AG20443 (cell line): ENCODE measurements at regions not wholly inside any gene's neighbourhood (a gene's known extent, or its start where the extent isn't known, plus 50 kb on each side); places are given as distances from the start of the nearest gene placed in this dataset.

ENCODE experiments used
- DNase-seq: peaks from one replicate; pipeline ENCODE4 v3.0.0; 2012; ENCODE audit warnings: low spot score, mixed read lengths

DNA sequence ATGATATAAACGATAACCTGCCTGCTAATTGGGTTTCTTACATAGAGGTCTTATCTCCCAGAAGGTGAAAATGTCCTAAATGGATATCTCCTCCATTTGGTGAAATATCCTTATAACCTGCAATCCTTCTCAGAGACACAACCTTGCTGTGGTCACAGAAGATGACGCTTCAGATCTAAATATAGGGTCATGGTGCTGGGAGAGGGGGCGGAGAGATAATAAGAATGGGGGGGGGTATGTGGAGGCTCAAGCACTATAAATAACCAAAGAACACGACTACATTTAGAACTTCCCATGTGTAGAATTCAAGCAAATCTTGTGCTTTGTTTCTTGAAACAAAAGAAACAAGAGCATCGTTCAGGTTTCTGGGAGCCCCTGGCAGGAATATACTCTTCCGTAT lies 260.6 kb upstream of the ESRRG start:
- DNase-seq, result no peak

GRCh38 chr1:216961516-216961915 lies 238.3 kb upstream of the ESRRG start:
- no peak for DNase-seq

DNA sequence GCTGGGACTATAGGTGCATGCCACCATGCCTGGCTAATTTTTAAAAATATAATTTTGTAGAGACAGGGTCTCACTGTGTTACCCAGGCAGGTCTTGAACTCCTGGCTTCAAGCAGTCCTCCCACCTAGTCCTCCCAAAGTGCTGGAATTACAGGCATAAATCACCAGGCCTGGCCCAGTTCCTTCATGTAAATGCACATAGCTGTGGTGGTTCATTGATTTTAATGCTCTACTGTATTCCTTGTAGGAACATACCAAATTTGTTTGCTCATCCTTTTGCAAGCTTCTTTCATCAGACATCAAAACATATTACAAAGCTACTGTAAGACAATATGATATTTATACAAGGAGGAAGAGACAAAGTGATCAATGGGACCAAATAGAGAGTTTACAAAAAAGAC lies 237.5 kb upstream of the ESRRG start:
- DNase-seq, result no peak

GRCh38 chr1:216958569-216958968 lies 235.3 kb upstream of the ESRRG start:
- DNase-seq, result no peak

DNA sequence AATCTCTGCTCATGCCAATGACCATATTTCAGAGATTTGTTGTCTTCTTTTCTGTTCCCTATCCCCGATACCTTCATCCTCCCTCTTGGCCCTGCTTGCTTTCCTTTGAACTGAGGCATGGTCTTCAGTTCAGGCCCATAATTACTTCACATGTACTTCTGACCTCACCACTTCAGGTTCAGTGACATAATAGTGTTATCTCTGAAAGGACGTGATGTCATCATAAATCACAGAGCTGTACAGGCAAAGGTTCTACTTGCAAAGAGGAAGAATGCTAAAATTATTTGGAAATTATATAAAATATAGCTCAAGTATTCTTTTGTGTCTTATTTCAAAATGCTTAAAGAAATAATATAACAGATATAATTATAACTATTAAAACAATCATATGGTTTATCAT lies 230.3 kb upstream of the ESRRG start:
- no peak for DNase-seq

DNA sequence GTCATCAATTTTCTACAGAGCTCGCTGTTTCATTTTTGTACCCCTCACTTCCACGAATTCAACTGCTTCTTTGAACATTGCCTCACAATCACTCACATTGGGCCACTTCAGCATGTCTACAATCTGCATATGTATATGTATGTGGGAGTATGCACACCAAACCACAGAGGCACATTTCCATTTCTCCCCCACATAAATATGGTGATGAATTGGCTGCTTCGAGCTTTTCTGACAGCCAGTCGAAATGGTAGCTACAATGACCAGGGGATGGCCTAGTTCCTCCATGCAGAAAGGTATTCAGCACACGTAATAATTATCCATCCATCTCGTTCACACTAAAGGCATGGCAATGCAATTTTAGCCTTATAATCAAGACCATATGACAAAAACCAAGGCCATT lies 229.6 kb upstream of the ESRRG start:
- no peak for DNase-seq

DNA sequence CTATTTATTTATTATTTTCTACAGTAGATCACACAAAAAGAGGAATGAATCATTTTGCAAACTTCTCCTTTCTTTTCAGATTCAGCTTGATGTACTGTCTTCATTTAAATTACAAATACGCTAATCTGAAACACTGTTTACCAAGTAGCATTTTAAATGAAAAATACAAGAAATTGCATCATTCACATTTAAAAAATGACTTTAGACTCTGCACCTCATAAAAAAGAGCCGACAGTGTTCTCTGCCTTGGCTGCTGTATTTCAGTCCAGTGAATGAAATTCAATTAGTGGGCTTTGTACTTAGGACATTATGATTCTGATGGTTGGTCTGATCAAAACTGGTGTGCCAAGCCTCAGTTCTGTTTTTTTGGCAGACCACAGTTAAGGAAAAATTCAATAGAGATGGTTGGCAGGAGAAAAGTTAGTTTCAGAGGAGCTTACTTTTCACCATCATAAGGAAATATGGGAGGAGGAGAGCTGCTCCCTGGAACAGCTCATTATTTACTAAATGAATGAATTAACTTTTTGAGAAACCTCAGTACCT lies 222.4 kb upstream of the ESRRG start:
- no peak for DNase-seq

GRCh38 chr1:216944864-216945510 lies 221.8 kb upstream of the ESRRG start:
- DNase-seq, result no peak

DNA sequence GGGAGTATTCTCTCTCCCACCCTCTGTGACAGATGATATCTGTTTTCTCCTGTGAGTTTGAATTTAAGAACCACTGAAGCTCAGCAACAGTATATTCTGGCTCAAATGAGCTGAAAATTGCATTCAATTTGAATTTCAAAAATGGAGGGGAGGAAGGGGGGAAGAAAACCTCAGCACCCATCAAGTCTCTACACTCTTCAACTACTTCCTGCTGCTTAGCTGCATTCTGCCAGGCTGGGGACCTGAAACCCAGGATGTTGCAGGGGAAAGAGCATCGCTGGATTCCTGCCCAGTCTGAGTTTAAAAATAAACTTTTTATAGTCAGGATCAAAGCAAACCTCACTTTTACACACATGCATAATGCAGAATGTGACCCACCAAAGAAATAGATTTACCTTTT lies 214.3 kb upstream of the ESRRG start:
- no peak for DNase-seq

GRCh38 chr1:216936779-216937178 lies 213.6 kb upstream of the ESRRG start:
- no peak for DNase-seq

DNA sequence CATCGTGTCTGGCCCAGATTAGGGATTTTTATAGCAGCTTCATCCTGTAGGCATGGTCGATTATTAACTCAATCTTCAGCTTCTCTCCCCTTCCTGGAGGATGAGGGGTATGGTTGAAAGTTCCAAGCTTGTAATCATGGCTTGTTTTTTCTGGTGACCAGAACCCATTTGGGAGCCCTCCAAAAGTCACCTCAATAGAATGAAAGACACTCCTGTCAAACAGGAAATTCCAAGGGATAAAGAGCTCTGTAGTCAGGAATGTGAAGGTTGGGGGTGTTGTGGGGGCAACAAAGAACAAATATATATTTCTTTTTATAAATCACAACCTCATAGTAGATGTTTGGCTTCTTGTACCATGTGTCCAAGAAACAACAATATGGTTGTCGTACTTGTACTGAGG lies 212.7 kb upstream of the ESRRG start:
- no peak for DNase-seq

DNA sequence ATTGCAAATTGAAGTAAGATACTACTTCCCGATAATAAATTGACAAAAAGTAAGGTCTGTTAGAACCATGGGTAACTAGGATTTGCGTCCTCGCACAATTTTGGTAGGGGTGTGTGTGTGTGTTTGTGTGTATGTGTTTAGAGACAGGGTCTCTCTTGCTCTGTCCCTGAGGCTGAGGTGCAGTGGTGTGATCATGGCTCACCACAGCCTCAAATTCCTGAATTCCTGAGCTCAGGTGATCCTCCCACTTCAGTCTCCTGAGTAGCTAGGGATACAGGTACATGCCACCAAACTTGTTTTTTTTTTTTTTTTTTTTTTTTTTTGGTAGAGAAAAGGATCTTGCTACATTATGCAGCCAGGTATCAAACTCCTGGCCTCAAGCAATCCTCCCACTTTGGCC lies 209.2 kb upstream of the ESRRG start:
- no peak for DNase-seq

GRCh38 chr1:216929870-216930582 lies 206.8 kb upstream of the ESRRG start:
- DNase-seq, result no peak

DNA sequence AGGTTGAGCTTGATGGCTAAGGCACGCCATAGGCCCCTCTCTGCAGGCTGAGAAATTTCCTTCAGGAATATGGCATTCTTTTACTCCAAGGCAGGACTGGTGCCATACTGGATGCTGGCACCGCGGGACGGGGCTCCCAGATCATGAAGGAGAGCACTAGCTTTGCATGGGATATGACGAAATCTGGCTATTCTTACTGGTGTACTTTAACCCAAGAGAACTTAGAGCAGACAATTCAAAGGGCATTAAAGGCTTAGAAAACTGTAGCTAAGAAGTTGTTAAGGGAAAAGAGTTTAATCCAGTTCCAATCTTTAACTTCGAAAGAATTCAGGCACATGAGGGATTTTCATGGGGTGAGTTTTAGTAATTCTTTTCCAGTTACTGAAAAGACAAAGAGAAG lies 204.4 kb upstream of the ESRRG start:
- DNase-seq, result no peak

DNA sequence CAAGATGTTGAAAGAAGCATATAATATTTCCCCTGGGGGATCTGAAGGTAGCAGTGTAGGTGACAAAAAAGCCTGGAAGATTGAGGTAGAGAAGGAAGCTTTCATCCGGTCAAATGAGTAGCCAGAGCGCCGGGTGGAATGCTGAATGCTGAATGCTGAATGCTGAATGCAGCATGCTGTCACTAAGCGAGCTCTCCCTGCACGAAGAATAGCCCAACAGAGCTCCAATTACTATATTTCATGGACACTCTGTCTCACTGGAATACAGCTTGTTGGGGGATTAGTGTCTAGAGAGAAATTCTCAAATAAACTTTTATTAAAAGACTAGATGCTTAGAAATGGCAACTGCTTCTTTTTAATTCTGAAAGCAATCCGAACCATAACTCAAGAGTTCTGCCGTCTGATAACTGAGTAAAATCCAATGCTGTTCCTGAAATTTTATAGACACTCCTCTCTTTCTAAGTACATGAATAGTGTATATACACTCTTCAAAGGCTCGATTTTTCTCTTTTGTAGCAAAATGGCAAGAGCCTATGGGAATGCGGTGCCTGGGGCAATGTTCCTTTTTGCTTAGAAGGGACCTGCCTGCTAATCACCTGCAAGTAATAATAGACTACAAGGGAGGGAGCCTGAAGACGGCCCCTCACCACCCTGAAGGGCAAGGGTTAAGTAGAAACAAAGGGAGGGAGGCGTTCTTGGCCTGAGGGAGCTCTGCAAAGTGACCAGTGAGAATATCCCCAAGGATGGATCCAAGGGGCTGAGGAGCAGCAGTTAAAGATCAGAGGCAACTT lies 203.7 kb upstream of the ESRRG start:
- DNase-seq, result no peak

- no peak for DNase-seq
Measured at GRCh38 chr1:216925962-216926625, 202.9 kb upstream of the ESRRG start.

GRCh38 chr1:216924732-216925131 lies 201.5 kb upstream of the ESRRG start:
- no peak for DNase-seq

DNA sequence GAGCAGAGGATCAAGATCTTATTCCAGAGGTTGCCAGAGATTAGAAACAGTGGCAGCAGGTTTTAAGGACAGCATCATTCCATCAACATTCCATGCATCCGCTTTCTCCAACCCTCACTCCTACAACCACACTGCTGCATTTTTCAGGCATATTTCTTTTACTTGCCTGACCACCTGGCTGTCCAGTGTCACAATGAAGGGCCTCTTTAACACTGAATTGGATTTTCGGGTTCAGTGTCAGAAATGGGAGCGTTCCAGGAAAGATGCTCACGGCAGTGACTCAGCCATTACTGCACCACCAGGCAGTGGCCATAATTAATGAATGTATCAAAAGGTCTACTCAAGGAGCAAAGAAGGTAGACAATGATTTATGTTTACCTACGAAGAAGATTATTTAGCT lies 200.4 kb upstream of the ESRRG start:
- DNase-seq, result no peak

- DNase-seq, result no peak
Measured at GRCh38 chr1:216922406-216922805, 199.2 kb upstream of the ESRRG start.

DNA sequence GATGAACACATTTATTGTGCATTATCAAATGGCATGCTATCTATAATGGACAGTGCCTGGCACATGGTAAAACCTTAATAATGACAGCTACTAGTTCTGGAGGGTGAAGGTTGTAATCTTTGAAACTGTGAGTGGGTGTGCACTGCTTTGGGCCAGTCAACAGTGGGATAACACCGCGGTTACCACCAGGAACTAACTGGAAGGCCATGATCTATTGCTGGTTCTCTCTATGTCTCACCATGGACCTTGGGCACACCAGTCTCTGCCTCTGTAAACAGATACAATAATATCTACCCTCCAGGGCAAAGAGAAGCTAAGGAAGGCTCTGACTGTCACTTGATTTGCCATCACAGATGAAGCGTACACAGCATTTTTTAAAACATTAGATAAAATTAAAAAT lies 198.6 kb upstream of the ESRRG start:
- DNase-seq, result no peak

DNA sequence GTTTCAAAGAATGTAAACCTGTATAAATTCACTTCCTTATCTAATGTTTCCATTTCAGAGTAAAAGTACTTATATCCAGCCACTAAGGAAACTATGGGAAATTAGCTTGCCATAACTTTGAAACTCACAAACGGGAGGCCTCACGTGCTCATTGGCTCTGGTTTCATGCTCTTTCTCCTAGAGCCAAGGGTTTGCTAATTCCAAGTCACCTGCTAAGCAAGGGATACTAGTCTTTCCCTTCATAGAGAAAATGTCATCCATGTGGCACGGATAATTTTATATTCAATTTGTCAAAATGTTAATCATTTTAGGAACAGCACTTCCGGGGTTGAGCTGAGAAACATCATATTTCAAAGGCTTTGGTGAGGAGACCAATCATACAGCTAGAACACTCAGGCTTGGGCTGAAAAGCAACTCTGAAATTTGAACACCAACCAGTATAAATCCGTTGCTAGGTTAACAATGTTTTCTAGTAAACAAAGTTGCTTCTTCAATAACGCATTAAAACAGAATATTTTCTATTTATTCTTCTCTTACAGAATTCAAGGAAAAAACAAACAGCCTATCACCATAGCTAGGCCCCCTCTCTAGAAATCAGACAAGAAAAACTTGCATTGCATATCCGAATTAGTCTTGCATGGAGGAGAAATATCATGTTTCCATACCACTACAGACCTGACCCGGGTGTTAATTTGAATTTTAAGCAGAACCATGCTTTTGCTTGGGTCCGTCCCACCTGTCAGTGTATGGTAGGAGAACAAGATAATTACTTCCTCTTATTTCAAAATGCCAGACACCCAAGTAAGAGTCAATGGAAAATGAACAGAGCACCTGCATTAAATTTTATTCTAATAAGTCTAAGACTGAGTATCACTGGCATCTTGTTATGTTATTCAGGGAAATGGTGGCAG lies 196.1 kb upstream of the ESRRG start:
- DNase-seq, result no peak
